ENCODE measurements at regions not wholly inside any gene's neighbourhood (a gene's known extent, or its start where the extent isn't known, plus 50 kb on each side); places are given as distances from the start of the nearest gene placed in this dataset.

GRCh38 chr3:700514-700913 lies 392.3 kb upstream of the CNTN6 start:
- Histone ChIP-seq H3K4me3 (no peak overlapping the region), H3K36me3 (ENCODE audit: insufficient read depth in 1 of 2, low read depth in 1 of 2) (no peaks in the 10 kb centered on the region), H3K27ac (no peak overlapping the region), H3K27me3 (ENCODE audit: insufficient read depth in 3 of 3, low read length in 2 of 3) (no peaks in the 10 kb centered on the region), H3K9me3 (peaks cover 6% of the 10 kb centered on the region), H3K4me1 (no peaks in the 10 kb centered on the region)
- TF ChIP-seq CTCF (IDR thresholded peaks at IDR 0.05): no peak
- WGBS, 3 donors: 77 to 85% (median 81%) methylated on average over 2 of the region's 2 CpGs
- DNase-seq (no peak), ATAC-seq (no peak)
- intact Hi-C loops (cut with DNase I): no loop called here

- H3K4me1 ChIP-seq: no peaks in the 10 kb centered on the region
- 15 to 27% (median 17%) methylated on average over 2 of the region's 2 CpGs for whole genome bisulfite sequencing, 3 donors
- TF ChIP-seq CTCF (IDR thresholded peaks at IDR 0.05): no peak
- H3K9me3 ChIP-seq: no peaks in the 10 kb centered on the region
- ATAC-seq: no peak
- no peaks in the 10 kb centered on the region for H3K27me3 ChIP-seq (ENCODE audit: insufficient read depth in 3 of 3, low read length in 2 of 3)
- H3K36me3 ChIP-seq (ENCODE audit: insufficient read depth in 1 of 2, low read depth in 1 of 2): no peaks in the 10 kb centered on the region
- intact Hi-C loops (cut with DNase I): no loop called here
- no peak overlapping the region for H3K4me3 ChIP-seq
- no peak for DNase-seq
- H3K27ac ChIP-seq: no peak overlapping the region
These were observed 385.8 kb upstream of the CNTN6 start for GRCh38 chr3:707041-707440.

- WGBS, 3 donors: 55 to 70% (median 65%) methylated on average over 5 of the region's 5 CpGs
- Histone ChIP-seq H3K4me1 (no peaks in the 10 kb centered on the region), H3K27me3 (ENCODE audit: insufficient read depth in 3 of 3, low read length in 2 of 3) (no peaks in the 10 kb centered on the region), H3K4me3 (no peak overlapping the region), H3K27ac (no peak overlapping the region), H3K9me3 (no peaks in the 10 kb centered on the region), H3K36me3 (ENCODE audit: insufficient read depth in 1 of 2, low read depth in 1 of 2) (no peaks in the 10 kb centered on the region)
- intact Hi-C loops (cut with DNase I): no loop called here
- TF ChIP-seq CTCF (IDR thresholded peaks at IDR 0.05): no peak
- DNase-seq (no peak), ATAC-seq (no peak)
These were observed 379.7 kb upstream of the CNTN6 start for GRCh38 chr3:713006-713621.

- Histone ChIP-seq H3K27me3 (ENCODE audit: insufficient read depth in 3 of 3, low read length in 2 of 3) (no peaks in the 10 kb centered on the region), H3K27ac (no peak overlapping the region), H3K36me3 (ENCODE audit: insufficient read depth in 1 of 2, low read depth in 1 of 2) (no peaks in the 10 kb centered on the region), H3K4me3 (no peak overlapping the region), H3K4me1 (no peaks in the 10 kb centered on the region), H3K9me3 (no peaks in the 10 kb centered on the region)
- intact Hi-C loops (cut with DNase I): no loop called here
- ATAC-seq (no peak), DNase-seq (no peak)
- no peak for TF ChIP-seq CTCF (IDR thresholded peaks at IDR 0.05)
- 85 to 92% (median 85%) methylated on average over 5 of the region's 5 CpGs for WGBS, 3 donors
These were observed 378.7 kb upstream of the CNTN6 start for GRCh38 chr3:713947-714620.

GRCh38 chr3:721086-721485 lies 371.7 kb upstream of the CNTN6 start:
- DNase-seq (no peak), ATAC-seq (no peak)
- intact Hi-C loops (cut with DNase I): no loop called here
- H3K4me3 ChIP-seq: no peak overlapping the region
- TF ChIP-seq CTCF (IDR thresholded peaks at IDR 0.05): no peak
- H3K9me3 ChIP-seq: no peaks in the 10 kb centered on the region
- WGBS, 3 donors: 76 to 85% (median 84%) methylated on average over 1 of the region's 1 CpG
- no peaks in the 10 kb centered on the region for H3K27me3 ChIP-seq (ENCODE audit: insufficient read depth in 3 of 3, low read length in 2 of 3)
- H3K36me3 ChIP-seq (ENCODE audit: insufficient read depth in 1 of 2, low read depth in 1 of 2): no peaks in the 10 kb centered on the region
- H3K4me1 ChIP-seq: no peaks in the 10 kb centered on the region
- no peak overlapping the region for H3K27ac ChIP-seq

Measured in psoas muscle (tissue), 7 donors.